GM12865 (cell line): ENCODE measurements at regions not wholly inside any gene's neighbourhood (a gene's known extent, or its start where the extent isn't known, plus 50 kb on each side); places are given as distances from the start of the nearest gene placed in this dataset.

ENCODE experiments used
- DNase-seq: peaks from one replicate; pipeline ENCODE4 v3.0.0; 2010; ENCODE audit warnings: low read depth
- H3K4me3 ChIP-seq: 2 replicates; pipeline ENCODE4 v1.5.1; 2011; ENCODE audit warnings: mild to moderate bottlenecking, low read depth, low read length, control low read depth
- TF ChIP-seq, protein P1 (sequence below): IDR thresholded peaks from 2 replicates; pipeline ENCODE4 v1.5.1; 2011; ENCODE audit warnings: low read length, control low read depth, low read depth, inconsistent platforms; ENCODE audit not compliant: insufficient read depth; ENCODE audit errors: missing control alignments

DNA sequence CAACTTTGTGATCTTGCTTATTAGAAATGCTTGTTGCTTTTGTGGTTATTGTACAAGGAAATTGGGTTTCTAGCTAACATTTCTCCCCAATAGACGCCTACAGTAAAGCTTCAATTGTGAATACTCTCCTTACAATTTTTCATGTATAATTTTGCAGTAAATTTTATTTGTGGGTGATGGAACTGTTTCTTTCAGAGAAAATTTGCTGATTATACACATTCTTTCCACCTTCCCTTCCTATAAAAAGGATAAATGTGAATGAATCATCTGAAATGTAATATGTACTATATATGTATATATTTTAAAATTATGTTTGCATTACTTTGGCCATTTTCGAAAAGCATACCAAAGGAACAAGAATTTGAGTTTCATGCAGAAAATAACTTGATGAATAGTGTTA, 162.7 kb upstream of the CRBN start:
- H3K4me3 ChIP-seq: no peak overlapping the region
- TF ChIP-seq, protein P1, sequence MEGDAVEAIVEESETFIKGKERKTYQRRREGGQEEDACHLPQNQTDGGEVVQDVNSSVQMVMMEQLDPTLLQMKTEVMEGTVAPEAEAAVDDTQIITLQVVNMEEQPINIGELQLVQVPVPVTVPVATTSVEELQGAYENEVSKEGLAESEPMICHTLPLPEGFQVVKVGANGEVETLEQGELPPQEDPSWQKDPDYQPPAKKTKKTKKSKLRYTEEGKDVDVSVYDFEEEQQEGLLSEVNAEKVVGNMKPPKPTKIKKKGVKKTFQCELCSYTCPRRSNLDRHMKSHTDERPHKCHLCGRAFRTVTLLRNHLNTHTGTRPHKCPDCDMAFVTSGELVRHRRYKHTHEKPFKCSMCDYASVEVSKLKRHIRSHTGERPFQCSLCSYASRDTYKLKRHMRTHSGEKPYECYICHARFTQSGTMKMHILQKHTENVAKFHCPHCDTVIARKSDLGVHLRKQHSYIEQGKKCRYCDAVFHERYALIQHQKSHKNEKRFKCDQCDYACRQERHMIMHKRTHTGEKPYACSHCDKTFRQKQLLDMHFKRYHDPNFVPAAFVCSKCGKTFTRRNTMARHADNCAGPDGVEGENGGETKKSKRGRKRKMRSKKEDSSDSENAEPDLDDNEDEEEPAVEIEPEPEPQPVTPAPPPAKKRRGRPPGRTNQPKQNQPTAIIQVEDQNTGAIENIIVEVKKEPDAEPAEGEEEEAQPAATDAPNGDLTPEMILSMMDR: no peak
- DNase-seq: no peak

DNA sequence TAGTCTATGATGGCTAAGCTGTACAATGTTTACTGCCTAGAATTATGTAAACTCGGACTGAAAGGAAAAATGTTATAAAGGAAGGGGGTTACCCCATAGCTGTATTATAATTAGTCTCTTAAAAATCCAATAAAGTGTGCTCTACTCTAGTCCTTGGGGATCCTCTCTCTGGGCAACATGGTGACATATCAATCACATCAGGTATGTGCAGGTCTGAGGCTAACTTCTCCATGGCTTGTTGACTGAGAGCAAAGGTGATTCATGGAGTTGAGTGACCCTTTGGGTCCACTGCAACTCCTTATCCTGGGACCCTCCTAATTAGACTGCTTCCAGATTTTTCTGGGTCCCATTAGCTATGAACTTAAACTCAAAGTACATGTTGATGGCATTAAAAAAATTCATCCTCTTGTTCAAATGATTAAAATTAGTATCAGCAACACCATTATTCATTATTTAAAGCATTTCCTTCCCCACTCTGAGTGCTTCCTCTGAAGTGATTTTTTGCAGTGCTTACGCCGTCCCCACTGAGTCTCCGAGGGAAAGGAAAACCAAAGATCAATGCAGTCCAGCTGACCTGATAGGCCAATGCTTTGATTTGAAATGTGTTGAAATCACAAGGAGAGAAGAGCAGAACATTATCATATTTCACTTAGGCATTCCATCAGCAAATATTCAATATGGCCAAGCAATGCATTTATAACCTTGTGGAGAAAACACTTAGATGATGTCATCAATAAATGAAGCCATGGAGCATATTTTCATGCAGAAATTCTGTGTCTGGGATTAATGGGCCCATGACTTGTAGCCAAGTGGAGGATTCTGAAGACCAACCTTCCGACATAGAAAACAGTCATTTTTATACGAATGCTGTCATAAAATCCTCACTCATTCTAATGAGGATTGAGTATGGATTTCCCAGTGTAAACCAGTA, 161.7 kb upstream of the CRBN start:
- no peak for DNase-seq
- H3K4me3 ChIP-seq: no peak overlapping the region
- TF ChIP-seq, protein P1: no peak

DNA sequence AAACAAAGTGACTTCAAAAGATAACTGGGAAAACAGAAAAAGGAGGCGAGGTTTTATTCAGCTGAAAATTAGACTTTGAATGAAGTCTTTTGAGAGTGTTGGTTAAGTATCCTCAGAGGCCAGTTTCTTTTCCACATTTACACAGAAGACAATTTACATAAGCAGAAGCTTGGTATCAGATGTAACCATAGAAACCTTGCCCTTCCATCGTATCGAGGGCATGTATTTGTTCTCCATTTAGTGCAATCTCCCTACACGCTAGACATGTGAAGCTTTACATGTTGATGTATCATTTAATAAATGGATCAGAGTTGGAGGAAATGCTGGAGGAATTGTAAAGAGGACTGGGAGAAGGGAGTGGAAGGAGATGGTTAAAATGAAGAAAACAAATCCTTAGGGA, 161.0 kb upstream of the CRBN start:
- no peak for DNase-seq
- TF ChIP-seq, protein P1: no peak

DNA sequence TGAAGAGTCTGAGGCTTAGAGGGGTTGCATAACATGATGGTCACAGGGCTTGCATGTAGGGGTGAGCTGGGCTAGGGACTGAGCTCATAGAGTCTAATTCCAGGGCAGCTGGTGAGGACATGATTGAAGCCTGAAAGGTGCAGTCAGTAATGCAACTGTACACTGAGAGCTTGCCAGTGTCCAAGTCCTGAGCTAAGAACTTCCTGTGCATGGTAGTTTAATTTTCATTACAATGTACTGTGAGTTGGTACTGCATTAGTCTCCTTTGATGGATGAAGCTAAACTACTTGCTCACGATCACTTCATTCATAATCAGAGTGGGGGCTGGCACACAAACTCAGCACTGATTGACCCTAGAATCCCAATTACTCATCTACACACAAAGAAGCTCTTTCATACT, 156.4 kb upstream of the CRBN start:
- TF ChIP-seq, protein P1: no peak
- DNase-seq: no peak
- no peak overlapping the region for H3K4me3 ChIP-seq

More for the DNA sequence above, 161.0 kb upstream of the CRBN start:
- H3K4me3 ChIP-seq: no peak overlapping the region

DNA sequence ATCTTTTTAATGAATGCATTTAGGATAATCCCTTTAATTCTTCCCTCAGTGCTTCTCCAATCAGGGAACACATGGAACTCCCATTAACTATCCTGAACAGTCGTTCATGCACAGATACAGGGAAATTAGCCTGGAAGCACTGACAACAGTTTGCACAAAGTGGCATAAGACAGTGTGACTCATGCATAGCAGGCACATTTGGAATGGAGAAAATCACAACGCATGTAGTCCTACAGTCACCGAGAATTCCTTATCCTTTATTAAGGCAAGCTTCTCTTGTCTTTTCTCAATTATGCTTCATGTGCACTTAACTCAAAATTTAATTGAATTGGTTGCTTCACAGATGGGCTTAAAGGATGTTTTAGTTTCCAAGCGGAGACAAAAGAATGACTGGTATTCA, 155.0 kb upstream of the CRBN start:
- H3K4me3 ChIP-seq: no peak overlapping the region
- TF ChIP-seq, protein P1: no peak
- no peak for DNase-seq

DNA sequence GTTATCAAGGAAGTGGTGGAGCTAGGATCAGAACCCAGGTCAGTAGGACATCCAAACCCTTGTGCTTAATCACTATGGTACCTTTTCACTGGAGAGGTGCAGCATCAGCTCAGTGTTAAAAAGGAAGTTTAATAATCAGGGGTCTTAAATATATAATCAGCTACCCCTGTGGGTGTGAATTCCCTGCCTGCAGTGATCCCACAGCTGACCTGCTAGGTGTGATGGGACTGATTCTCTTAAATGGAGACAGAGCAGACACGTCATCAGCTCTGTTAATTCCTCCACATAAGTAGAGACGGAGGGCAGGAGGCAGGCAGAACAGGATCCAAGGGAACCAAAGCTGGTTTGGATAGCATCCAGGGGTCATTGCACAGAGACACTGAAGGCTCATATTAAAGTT, 154.1 kb upstream of the CRBN start:
- no peak overlapping the region for H3K4me3 ChIP-seq
- no peak for DNase-seq
- TF ChIP-seq, protein P1: no peak

DNA sequence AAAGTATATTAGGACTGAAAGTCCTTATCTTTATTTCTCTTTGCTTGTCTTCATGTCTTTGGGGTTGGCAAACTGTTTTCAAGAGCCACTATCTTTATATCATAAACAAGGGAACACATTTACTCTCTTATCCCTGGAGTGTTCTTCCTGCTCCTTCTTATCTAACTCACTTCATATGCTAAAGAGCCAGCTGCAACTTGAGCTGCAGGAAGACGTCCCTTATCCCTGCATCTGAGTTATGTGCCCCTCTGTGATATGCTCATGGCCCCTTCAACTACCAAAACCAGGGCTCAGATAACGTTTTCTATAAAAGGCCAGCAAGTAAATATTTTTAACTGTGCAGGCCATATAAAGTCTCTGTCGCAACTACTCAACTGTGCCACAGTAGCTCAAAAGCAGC, 137.0 kb upstream of the CRBN start:
- TF ChIP-seq, protein P1: no peak
- no peak for DNase-seq
- H3K4me3 ChIP-seq: no peak overlapping the region
